Small intestine (tissue), 7 donors: ENCODE measurements at regions not wholly inside any gene's neighbourhood (a gene's known extent, or its start where the extent isn't known, plus 50 kb on each side); places are given as distances from the start of the nearest gene placed in this dataset.
"Not testable (repeated sequence)": the region's sequence is repeated elsewhere in the genome, so short reads cannot be mapped to it uniquely, and the experiment has no call there.

ENCODE experiments used
- DNase-seq, 2 donors: peaks; one replicate each; pipeline versions ENCODE4 v3.0.0 to v3.0.0-alpha.2; 2013
- FAIRE-seq: peaks from 2 replicates; lab custom pipeline; 2012; peaks lifted over from hg19 to GRCh38; lab: Jason Lieb, UNC
- H3K27ac ChIP-seq, 3 donors: one replicate each; pipeline ENCODE4 v1.5.1; 2013; ENCODE audit warnings: low read length in 2 of 3, mild to moderate bottlenecking in 2 of 3, control low read depth in 1 of 3, inconsistent platforms in 1 of 3, low read depth in 1 of 3, moderate library complexity in 1 of 3
- H3K27me3 ChIP-seq, 3 donors: one replicate each; pipeline ENCODE4 v1.6.1; 2013; ENCODE audit warnings: low read length in 3 of 3, inconsistent platforms in 1 of 3; ENCODE audit not compliant: control insufficient read depth in 3 of 3, insufficient read depth in 3 of 3
- H3K36me3 ChIP-seq, 3 donors: one replicate each; pipeline ENCODE4 v1.6.1; 2013; ENCODE audit warnings: low read length in 3 of 3, inconsistent platforms in 1 of 3, low read depth in 1 of 3, mild to moderate bottlenecking in 1 of 3, moderate library complexity in 1 of 3; ENCODE audit not compliant: control insufficient read depth in 3 of 3, insufficient read depth in 2 of 3
- H3K4me1 ChIP-seq, 3 donors: one replicate each; pipeline ENCODE4 v1.6.1; 2013; ENCODE audit warnings: low read length in 2 of 3, inconsistent platforms in 1 of 3, low read depth in 1 of 3, mild to moderate bottlenecking in 1 of 3, moderate library complexity in 1 of 3; ENCODE audit not compliant: control insufficient read depth in 3 of 3, insufficient read depth in 2 of 3
- H3K4me3 ChIP-seq, 3 donors: one replicate each; pipeline ENCODE4 v1.5.1; 2013; ENCODE audit warnings: low read length in 3 of 3, control low read depth in 1 of 3, inconsistent platforms in 1 of 3, low read depth in 1 of 3, mild to moderate bottlenecking in 1 of 3, moderate library complexity in 1 of 3
- H3K9me3 ChIP-seq, 2 donors: one replicate each; pipeline ENCODE4 v1.6.1; 2013; ENCODE audit warnings: low read depth in 1 of 2, low read length in 1 of 2; ENCODE audit not compliant: control insufficient read depth in 2 of 2, insufficient read depth in 1 of 2
- WGBS, 3 donors: extraction: QIAGEN DNeasy Blood & Tissue Kit; methylation state at CpG; one replicate each; pipeline ENCODE4 v1.1.7; 2013; 5-methylcytosine and 5-hydroxymethylcytosine counted together
- donor health status: healthy with polysubstance abuse.
- donor health status: control.
- donor health status: control.
- donor health status: Bipolar disorder and iron deficiency.
- donor health status: healthy.

DNA sequence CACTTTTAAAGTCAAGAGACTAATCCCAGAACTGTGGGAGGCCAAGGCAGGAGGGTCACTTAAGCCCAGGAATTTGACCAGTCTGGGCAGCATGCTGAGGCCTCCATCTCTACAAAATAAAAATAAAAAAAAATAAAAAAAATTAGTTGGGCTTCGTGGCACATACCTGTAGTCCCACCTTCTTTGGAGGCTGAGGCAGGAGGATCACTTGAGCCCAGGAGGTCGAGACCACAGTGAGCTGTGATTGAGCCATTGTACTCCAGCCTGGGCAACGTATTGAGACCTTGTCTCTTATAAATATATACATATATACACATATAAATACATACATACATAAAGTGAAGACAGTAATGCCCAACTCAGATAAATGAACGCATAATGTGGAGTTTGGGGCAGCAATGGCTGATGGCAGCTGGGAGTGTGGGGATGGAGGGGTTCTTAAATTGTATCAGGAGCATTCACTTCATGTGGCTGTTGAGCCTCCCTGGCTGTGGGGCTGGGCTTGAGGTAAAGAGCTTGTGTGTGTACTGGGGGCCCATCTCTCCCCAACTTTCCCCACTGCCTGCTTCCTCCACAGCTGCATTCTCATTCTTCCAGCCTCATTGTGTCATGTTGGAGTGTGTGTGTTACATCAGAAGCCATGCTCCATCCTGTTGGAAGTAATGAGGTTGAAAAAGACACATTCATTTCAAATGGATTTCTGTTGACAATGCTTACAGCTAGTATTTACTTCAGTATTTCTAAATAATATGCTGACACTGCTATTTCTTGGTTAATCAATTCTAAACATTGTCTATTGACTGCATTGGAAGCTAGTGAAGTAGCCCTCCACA, 96.5 kb upstream of the HS6ST1 start:
- Histone ChIP-seq H3K36me3 (no peaks in the 10 kb centered on the region), H3K4me1 (peaks cover 0 to 13% (median 0%) of the 10 kb centered on the region in 3 donors), H3K4me3 (no peak overlapping the region), H3K9me3 (peaks cover 0 to 4% of the 10 kb centered on the region in 2 donors), H3K27ac (no peak overlapping the region), H3K27me3 (no peaks in the 10 kb centered on the region)
- FAIRE-seq (no peak), DNase-seq (no peak)
- WGBS, 3 donors: 84 to 85% (median 84%) methylated on average over 4 of the region's 4 CpGs

DNA sequence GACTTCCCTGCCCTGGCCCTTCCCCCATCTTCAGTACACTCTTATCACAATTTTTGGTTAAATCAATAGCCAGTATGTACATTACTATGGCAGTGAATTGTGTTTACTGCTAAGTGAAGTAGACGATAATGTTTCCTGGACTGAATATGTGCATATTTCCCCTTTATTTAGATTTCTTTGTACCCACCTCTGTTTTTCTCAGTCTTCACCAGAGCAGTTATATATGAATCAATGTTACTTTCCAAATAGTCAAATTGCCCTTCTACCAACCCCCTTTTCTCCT, 97.1 kb upstream of the HS6ST1 start:
- Histone ChIP-seq H3K4me1 (peaks cover 0 to 13% (median 0%) of the 10 kb centered on the region in 3 donors), H3K36me3 (no peaks in the 10 kb centered on the region), H3K27ac (no peak overlapping the region), H3K27me3 (no peaks in the 10 kb centered on the region), H3K4me3 (no peak overlapping the region), H3K9me3 (peaks cover 0 to 4% of the 10 kb centered on the region in 2 donors)
- no peak for DNase-seq
- FAIRE-seq: no peak
- WGBS, 3 donors: 32 to 68% (median 41%) methylated on average over 1 of the region's 1 CpG

DNA sequence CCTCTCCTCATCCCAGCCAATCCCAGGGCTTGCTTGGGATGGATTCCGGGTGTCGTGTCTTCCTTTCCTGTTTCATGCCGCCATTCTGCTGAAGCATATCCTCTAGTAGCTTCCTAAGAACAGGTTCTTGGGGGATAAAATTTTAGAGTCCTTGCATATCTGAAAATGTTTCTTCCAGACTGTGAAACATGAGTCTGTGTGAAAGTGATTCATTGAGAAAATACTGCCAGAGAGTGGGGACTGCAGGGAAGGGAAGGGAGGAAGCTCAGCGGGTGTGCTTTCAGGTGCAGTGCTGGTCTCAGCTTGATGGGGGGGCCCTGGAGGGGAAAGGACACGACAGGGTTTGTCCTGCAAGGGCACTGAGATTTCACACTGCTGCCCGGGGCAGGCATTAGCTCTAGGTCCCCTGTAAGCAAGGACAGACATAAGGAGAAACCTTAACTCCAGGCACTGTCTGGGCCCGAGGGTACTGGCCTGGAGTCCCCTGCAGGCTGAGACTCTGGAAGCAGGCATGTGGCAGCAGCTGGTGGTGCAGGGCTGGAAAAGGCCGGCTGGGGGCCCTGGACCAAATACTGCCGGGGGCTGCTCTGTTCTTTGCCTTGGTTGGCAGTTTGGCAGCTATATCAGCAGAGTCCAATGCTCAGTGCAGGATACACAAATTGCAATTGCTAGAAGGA, 97.6 kb upstream of the HS6ST1 start:
- H3K9me3 ChIP-seq: peaks cover 0 to 4% of the 10 kb centered on the region in 2 donors
- no peak overlapping the region for H3K27ac ChIP-seq
- 83 to 96% (median 88%) methylated on average over 9 of the region's 9 CpGs for WGBS, 3 donors
- no peaks in the 10 kb centered on the region for H3K36me3 ChIP-seq
- no peak for FAIRE-seq
- H3K27me3 ChIP-seq: no peaks in the 10 kb centered on the region
- H3K4me3 ChIP-seq: no peak overlapping the region
- DNase-seq: no peak
- peaks cover 0 to 13% (median 0%) of the 10 kb centered on the region in 3 donors for H3K4me1 ChIP-seq

DNA sequence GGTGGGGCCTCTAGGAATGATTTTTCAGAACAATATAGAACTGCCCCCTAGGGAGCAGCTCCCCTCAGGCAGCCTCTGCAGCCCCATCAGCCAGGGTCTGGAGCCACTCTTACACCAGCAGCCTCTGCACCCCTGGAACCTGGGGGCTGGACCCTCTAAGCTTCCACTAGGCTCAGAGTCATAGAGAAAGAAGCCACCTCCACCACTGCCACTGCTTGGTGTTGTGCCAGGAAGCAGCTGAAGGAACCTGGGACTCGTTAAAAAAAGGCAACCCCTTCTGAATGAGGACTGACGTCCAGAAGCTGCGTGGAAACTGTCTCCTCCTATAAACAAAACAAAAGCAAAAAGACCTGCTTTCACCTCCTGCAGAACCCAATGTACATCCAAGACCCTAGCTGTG, 98.1 kb upstream of the HS6ST1 start:
- DNase-seq (no peak), FAIRE-seq (no peak)
- no peaks in the 10 kb centered on the region for H3K27me3 ChIP-seq
- no peak overlapping the region for H3K27ac ChIP-seq
- H3K36me3 ChIP-seq: no peaks in the 10 kb centered on the region
- peaks cover 0 to 6% of the 10 kb centered on the region in 2 donors for H3K9me3 ChIP-seq
- WGBS, 3 donors: 56 to 74% (median 68%) methylated on average over 3 of the region's 3 CpGs
- H3K4me1 ChIP-seq: peaks cover 0 to 13% (median 0%) of the 10 kb centered on the region in 3 donors
- H3K4me3 ChIP-seq: no peak overlapping the region

DNA sequence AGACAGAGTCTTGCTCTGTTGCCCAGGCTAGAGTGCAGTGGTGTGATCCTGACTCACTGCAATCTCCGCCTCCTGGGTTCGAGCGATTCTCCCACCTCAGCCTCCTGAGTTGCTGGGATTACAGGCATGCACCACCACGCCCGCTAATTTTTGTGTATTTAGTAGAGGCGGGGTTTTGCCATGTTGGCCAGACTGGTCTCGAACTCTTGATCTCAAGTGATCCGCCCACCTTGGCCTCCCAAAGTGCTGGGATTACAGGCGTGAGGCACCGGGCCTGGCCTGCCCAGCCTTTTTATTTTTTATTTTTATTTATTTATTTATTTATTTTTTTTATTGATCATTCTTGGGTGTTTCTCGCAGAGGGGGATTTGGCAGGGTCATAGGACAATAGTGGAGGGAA, 98.6 kb upstream of the HS6ST1 start:
- not testable (repeated sequence) for H3K4me3 ChIP-seq, H3K27ac ChIP-seq, H3K36me3 ChIP-seq, H3K27me3 ChIP-seq, FAIRE-seq, DNase-seq
- 78 to 88% (median 83%) methylated on average over 10 to 11 of the region's 11 CpGs for WGBS, 3 donors
- Histone ChIP-seq H3K9me3 (peaks cover 0 to 11% of the 10 kb centered on the region in 2 donors), H3K4me1 (peaks cover 0 to 13% (median 0%) of the 10 kb centered on the region in 3 donors)

DNA sequence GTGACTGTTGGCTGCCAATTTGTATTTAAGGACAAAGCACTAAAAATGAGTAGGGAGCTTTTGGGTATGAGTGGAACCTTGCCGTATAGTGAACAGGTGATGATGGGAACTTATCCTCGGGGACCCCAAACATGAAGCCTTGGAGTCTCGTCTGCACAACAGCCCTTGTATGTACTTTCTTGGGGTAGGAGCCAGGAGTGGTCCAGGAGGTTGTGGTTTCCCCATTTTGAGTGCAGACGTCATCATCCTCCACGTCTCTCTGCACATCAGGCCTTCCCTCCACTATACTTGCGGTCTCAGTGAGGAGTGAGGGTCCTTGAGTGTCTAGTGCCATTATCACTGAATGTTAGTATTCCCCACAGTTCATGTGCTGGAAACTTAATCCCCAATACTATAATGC, 101.5 kb upstream of the HS6ST1 start:
- WGBS, 3 donors: 82 to 90% (median 88%) methylated on average over 6 of the region's 6 CpGs
- H3K9me3 ChIP-seq: peaks cover 0 to 21% of the 10 kb centered on the region in 2 donors
- no peak overlapping the region for H3K4me3 ChIP-seq
- no peak overlapping the region for H3K27ac ChIP-seq
- no peaks in the 10 kb centered on the region for H3K36me3 ChIP-seq
- no peaks in the 10 kb centered on the region for H3K4me1 ChIP-seq
- no peak for DNase-seq
- FAIRE-seq: no peak
- H3K27me3 ChIP-seq: peaks cover 0 to 3% (median 0%) of the 10 kb centered on the region in 3 donors

DNA sequence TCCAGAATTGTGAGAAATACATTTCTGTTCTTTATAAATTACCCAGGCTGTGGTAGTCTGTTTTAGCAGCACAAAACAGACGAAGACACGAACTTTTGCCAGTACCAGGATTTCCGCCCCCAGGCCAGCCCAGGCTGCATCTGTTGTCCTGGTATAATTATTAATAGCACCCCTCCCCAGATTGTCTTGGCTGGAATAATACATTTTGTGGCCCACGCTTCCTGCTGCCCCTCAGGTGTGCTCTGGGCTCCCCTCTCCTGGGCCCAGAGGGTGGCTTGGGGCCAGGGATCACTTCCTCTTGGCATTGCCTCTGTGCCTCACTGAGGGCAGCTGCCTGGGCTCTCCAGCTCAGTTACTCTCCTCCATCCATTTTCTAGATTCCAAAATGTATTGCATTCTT, 102.1 kb upstream of the HS6ST1 start:
- Histone ChIP-seq H3K4me1 (no peaks in the 10 kb centered on the region), H3K27me3 (peaks cover 0 to 3% (median 0%) of the 10 kb centered on the region in 3 donors), H3K9me3 (peaks cover 0 to 21% of the 10 kb centered on the region in 2 donors), H3K27ac (no peak overlapping the region), H3K36me3 (no peaks in the 10 kb centered on the region), H3K4me3 (no peak overlapping the region)
- FAIRE-seq (no peak), DNase-seq (no peak)
- WGBS, 3 donors: 72 to 82% (median 74%) methylated on average over 4 of the region's 4 CpGs

DNA sequence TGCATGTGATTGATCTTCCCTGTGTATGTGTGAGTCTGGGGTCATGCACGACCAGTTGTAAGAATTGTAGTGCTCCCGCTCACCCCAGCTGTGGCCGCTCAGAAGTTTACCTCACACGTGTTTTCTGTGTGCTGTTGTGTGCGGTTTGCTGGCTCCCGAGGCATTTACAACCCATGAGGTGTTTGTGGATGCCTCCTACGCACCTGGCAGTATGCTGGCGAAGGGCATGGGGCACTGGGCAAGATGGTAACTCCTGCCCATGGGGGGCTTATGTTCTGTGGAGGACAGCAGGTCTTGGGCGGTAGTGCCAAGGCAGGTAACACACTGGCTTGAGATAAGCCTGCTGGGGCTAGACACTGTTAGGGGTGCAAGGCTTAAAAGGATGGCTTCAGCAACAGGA, 102.6 kb upstream of the HS6ST1 start:
- Histone ChIP-seq H3K27ac (no peak overlapping the region), H3K9me3 (peaks cover 0 to 19% of the 10 kb centered on the region in 2 donors), H3K4me3 (no peak overlapping the region), H3K4me1 (no peaks in the 10 kb centered on the region), H3K36me3 (no peaks in the 10 kb centered on the region), H3K27me3 (peaks cover 0 to 3% (median 0%) of the 10 kb centered on the region in 3 donors)
- no peak for DNase-seq
- FAIRE-seq: no peak
- WGBS, 3 donors: 72 to 88% (median 79%) methylated on average over 9 of the region's 9 CpGs
